ENCODE measurements at regions not wholly inside any gene's neighbourhood (a gene's known extent, or its start where the extent isn't known, plus 50 kb on each side); places are given as distances from the start of the nearest gene placed in this dataset.

DNA sequence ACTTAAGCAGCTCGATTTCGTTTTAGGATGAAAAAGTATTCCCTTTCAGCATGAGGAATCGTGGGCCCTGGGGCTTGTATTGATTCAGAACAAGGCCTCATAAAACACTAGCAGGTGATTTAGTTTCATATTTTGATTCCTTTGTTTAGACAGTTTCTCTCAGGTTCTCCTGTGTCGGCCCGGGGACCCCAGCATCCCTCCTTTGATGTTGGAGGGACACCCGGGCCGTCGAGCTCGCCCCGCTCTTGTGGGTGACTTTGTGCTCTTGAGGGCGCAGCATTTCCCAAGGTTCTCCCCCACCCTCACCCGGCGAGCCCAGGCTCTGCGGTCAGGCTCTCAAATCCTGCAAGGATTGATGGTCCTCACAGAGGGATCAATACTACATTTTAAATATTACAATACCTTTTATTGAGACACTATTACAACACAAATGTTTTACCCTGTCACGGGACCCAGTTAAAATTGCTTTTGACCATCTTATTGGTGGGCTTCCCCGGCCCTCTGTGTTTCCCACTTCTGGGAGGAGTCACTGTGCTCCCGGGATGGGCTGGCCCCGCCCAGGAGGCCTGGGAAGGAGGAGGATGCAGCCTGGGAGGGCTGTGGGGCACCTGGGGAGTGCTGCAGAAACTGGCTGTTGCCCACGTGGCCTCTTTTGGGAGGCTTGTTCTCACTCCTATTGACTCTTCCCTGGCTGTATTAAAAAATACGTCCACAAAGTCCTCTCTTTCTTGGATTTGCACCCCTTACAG lies 222.6 kb downstream of the INSIG2 start:
- no peak for DNase-seq

DNA sequence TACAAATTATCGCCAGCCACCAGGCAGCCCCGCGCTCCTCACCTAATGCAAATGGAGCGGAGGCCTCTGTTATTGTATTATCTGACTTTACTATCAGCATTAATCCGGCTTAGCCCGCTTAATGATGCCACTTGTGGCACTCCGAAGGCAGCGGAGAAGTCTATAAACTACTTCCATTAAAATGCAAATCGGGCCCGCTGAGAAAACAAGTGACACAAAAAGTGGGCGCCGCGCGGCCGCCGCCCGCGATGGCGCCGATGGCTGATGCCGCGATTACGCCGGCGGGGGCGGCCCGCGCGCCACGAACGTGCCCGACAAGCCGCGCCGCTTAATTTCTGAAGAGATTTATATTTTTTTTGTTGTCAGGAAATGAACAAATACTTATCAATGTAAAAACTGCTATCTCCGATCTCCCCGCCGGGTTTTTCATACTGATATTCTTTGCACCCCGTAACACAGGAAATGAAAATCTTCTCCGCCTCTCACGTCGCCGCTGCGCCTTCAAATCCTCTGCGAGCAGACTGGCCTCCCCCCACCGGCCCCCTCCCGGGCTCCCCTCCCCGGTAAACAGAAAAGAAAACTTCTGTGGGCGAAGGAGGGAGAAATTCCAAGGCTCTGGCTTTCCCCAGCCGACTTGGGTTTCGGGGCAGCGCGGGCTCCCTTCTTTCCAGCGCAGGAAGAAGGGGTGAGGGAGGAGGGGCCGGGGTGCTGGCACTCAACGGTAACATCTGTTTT lies 221.8 kb downstream of the INSIG2 start:
- no peak for DNase-seq

DNA sequence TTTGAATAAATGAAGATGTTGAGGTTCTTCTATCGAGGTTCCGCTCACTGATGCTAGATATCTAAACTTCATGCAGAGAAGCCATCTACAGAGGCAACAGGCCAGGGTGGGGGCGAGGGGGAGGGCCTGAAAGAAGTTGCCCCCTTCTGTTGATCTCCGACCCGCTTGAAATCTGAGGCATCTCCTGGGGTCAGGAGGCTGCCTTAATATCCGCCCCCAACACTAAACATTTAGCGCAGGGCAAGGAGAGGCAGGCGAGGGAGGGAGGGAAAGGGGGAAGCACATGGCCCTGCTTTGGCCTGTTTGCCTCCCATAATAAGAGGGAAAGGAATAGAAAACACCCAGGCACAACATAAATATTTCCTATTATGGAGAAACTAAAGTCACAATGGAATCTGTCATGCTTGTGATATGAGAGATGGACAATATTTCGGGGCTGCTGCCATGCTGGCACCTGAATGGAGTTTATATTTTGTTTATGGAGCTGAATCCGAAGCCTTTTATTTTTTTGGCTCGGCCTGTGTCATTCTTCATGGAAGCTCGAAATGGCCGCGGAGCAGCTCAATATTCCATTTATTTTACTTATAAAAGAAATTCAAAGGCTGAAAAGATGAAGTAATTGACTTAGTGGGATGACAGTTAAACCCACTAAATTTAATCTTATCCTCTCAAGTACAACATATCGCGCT lies 221.1 kb downstream of the INSIG2 start:
- DNase-seq: no peak

DNA sequence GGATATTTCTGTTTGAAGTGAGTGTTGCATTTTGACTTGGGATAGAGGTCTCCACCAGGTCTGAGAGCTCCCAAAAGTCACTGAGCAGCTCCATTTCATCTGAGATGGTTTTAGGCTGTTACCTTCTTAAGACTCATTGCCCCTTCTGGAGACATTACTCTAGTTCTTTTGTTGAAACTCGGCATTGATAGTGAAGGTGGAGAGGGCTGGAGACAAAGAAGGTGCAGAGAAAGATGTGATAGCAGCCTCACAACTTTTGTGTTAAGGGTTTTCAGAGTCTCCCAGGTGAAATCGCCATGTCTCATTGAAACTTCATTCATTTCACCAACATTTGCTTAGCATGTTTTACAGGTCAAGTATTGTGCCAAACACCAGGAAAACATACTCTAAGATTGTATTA lies 219.6 kb downstream of the INSIG2 start:
- no peak for DNase-seq

DNA sequence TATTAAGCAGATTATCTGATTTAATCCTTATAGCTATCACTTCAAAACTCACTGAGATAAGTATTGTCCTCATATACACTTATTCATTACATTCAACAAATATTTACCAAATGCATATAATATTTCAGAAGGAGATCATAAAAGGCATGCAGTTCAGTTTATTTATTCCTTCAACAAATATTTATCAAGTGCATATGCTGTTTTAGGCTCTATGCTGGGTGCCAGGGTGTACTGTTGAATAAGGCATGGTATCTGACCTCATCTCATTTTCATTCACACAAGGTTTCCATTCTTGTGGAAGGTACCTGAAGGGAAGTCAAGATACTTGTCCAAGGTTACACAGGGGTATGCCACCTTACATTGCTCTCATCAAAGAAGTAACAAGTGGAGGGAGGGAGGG lies 213.0 kb downstream of the INSIG2 start:
- no peak for DNase-seq

DNA sequence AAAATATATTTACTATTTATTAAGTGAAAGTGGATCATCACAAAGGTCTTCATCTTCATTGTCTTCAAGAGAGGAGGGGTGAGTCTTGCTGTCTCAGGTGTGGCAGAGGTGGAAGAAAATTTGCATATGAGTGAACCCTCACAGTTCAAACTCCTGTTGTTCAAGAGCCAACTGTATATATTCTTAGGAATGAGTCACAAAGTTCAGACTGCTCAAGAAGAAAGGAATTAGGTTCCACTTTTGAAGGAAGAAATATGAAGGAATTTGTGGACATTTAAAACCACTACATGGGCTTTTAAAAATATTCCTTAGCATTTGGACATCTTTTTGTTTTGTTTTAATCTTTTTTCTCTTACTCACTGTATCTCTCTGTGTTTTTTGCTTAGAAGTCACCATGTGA lies 212.6 kb downstream of the INSIG2 start:
- no peak for DNase-seq

DNA sequence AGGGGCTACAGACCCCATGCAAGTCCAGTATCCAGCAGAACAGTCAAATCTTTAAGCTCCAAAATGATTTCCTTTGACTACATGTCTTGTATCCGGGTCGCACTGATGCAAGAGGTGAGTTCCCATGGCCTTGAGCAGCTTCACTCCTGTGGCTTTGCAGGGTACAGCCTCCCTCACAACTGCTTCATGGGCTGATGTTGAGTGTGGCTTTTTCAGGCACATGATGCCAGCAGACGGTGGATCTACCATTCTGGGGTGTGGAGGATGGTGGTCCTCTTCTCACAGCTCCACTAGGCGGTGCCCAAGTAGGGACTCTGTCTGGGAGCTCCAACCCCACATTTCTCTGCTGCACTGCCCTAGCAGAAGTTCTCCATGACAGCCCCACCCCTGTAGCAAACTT lies 208.4 kb downstream of the INSIG2 start:
- DNase-seq: no peak

DNA sequence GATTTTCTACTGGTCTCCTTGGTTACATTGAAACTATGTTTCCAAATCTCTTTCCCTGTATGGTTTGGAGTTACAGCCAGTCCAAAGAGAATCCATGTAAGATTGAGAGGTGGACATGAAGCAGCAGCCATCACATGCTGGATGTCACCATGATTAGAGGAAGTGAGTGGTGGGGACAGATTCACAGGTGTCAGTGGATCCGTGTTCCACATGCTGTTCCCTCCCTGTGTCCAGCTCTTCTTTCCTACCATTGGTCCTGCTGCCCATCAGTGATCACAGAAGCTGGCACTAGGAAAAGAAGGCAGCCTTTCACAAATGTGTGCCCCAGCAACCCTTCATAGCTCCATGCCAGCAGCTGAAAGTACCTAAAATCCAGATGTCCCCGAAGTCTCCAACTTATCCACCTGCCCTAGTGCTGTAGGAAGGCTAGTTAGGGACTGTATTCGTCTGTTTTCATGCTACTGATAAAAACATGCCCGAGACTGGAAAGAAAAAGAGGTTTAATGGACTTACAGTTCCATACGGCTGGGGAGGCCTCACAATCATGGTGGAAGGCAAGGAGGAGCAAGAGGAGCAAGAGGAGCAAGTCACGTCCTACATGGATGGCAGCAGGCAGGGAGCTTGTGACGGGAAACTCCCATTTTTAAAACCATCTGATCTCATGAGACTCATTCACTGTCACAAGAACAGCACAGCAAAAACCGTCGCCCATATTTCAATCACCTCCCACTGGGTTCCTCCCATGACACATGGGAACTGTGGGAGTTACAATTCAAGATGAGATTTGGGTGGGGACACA lies 207.5 kb downstream of the INSIG2 start:
- no peak for DNase-seq

DNA sequence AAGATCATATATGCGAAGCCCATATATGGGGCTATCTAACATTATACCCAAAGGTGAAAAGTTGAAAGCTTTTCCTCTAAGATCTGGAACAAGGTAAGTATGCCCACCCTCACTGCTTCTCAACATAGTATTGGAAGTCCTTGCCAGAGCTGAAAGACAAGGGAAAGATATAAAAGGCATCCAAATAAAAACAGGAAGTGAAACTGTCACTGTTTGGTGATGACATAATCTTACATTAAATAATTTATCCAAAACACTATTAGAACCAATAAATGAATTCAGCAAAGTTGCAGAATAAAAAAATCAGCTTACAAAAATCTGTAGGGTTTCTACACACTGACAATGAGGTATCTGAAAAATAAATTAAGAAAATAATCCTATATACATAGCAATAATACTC lies 205.8 kb downstream of the INSIG2 start:
- DNase-seq: no peak

DNA sequence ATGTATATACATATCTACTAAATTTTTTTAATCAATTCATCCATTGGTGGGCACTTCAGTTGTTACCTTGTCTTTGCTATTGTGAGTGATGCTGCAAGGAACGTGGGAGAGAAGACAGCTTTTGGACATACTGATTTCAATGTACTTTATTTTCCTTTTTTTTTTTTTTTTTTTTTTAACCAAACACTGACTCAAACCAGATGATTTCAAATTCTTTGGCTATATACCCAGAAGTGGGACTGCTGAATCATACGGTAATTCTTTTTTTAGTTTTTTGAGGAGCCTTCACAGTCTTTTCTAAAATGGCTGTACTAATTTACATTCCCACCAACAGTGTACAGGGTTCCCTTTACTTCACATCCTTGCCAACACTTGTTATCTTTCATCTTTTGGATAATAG lies 204.7 kb downstream of the INSIG2 start:
- DNase-seq: no peak

DNA sequence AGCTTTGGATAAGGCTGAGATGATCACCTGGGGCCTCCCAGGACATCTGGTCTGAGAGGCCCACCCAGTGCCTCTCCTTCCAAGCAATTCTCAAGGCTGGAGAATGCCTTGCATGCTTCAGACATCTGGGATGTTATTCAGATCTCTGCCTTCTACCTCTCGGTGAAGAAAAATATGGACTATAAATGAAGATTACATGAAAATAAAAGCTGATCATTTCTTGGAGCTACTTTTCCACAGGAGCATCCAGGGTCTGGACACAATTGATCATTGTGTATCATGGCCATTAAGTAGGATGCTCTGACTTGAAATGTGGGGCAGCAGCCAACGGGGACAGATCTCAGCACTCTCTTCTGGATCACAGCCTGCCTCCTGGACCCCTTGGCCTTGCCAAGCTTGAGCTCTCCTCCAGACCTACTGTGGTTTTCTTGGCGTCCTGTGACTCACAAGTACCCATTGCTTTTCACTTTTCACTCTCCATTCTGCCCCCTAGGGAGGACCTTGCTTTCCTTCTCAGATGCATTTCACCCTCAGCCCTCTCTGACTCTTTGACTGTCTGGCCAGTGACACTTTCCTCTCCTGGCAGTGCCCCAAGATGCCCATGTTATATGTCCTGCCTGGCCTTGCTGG lies 203.1 kb downstream of the INSIG2 start:
- no peak for DNase-seq

DNA sequence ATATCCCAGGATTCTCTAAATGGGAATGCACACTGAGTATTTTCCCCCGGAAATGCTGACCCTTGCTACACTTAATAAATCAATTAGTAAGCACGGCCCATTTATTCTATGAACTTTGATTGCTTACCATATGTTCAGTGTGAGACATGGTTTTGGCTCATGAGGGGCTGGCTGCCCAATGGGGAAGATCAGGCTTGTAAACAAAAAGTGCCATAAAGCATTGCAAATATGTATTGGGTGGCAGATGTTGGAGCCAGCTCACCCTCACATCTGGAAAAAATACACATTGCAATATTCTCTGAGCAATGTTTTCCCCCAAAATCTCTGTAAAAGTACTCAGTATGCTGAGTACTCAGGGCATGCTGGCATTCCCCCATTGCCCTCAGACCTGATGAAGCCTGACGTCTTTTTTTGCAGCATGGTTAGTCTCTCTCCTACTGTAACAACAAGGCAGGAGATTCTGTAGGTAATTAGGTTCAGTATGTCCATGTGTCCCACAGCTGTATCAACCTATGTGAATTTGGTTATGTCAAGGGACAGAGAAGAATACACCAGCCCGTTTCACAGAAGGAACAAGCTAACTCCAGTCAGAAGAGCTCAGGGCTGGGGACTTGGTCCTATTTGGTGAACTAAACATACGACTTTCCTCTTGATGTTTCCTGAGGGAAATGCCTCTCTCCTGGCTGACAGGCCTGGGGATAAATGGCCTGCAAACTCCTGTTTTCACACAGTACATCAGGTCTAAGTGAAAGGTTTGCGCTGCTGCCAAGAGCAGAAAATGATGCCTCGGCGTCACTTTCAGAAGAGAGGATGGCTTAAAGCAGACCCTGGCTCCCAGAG lies 202.4 kb downstream of the INSIG2 start:
- no peak for DNase-seq

DNA sequence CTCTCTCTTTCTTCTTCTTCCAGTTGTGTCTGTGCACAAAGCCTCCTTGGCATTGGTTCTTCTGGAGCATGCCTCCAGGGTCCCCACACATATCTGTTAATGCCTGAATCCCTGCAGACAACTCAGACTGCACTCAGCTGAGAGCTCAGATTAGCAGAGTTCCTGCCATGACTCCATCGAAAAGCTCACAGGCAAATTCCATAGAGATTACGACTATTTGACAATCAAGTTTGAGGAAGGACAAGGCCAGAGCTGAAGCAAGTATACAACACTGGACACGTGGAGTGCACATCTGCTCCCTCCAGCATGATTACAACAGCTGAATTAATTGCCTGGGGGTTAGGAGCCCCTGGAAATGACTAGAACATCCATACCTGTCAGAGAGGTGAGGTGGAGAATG lies 190.7 kb downstream of the INSIG2 start:
- no peak for DNase-seq

DNA sequence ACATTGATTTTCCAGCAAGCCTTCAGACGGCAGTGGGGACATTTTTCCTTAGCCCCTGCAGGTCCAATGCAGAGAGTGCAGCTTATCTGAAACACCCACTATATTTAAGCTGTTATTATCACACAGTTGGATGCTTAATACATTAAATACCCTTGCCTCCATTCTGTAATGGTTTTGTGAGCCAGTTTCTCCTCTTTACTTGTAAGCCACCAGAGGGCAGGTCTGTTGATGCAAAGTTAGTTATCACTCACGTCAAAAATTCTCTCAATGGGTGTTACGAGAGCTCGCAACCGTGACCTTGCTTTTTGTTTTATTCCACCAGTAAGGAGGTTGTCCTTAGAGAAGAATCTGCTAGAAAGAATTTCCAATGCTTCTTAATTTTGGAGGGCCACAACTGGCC lies 189.8 kb downstream of the INSIG2 start:
- DNase-seq: no peak

DNA sequence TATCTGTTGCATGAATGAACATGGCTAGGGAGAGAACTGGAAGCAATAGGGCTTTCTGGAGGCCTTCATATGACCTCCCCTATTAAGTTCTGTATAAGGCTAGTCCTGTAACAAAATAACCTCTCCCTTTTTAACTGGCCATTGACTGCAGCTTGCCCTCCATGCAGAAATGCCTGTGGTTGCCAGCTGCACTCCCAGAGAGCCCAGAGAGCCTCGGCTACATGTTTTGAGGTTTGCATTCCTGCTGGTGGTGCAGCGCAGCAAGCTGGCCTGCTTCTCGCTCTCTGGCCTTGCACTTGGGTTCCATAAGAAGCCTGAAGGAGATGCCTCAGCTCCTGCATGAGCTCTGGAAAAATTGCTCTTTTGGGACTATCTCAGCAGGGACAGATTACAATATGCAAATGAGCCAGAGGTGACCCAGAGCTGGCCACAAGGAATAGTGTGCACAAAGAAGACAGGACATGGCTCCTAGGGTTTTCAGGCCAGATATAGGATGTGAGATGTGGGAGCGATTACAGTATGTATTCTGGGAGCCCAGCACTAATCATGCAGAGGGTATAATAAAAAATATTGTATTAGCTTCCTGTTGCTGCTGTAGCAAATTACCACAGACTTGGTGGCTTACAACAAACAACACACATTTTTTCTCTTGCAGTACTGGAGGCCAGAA lies 186.7 kb downstream of the INSIG2 start:
- no peak for DNase-seq

DNA sequence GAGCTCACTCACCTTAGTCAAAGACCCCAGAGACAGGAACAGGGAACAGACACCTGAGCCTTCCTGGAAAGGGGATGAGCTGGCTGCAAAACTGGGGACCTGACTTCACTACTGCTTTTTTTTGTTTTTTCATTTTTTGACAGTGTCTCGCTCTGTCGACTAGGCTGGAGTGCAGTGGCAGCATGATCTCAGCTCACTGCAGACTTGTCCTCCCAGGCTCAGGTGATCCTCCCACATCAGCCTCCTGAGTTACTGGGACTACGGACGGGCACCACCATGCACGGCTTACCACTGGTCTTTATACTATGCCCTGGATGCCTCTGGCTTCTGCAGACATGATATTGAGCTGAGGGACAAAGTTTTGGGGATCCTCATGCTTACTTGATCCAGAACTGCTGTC lies 184.1 kb downstream of the INSIG2 start:
- DNase-seq: no peak

DNA sequence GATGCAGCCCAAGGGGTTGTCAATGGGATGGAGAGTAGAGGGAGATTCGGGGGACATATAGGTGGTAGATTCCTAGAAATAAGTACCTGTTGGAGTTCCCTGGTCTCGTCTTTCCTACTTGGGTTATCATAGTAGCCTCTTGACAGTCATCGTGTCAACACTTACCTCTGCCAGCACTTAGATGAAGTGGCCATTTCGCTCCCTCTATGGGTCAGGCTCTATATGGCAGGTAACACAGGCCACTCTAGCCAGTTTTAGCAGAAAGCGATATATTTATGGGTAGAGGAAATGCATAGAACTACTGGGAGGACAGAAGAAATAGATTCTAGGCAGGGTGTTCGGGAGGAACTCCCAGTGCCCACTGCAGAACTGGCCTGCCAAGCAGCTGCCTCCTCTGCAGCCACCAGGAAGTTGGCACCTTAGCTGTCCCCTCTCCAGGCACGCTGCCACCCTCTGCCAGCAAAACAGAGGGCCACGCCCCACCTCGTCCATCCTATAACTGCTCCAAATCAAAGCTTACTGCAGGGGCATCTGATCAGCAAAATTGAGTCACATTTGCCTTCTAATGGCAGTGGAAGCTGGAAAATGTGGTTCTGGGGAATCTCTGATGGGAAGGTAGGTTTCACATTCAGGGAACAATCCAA lies 181.3 kb downstream of the INSIG2 start:
- DNase-seq: peak; percentile 77

DNA sequence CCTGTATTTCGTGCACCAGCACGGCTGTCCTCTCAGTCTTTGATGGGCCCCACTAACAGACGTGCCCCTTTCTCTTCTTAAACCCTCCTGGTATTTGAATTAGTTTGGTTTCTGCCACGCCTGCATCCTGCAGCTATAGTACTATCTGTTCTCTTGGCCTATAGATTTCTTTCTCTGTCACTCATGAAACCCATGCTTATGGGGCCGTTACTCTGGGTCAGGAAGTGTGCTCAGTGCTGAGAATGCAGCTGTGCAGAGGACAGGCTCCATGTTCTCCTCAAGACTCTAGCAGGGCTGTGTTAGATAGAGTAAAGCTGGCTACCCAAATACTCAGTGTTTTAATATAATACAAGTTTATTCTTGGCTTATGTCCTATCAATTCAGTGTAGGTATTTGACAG lies 180.0 kb downstream of the INSIG2 start:
- no peak for DNase-seq

DNA sequence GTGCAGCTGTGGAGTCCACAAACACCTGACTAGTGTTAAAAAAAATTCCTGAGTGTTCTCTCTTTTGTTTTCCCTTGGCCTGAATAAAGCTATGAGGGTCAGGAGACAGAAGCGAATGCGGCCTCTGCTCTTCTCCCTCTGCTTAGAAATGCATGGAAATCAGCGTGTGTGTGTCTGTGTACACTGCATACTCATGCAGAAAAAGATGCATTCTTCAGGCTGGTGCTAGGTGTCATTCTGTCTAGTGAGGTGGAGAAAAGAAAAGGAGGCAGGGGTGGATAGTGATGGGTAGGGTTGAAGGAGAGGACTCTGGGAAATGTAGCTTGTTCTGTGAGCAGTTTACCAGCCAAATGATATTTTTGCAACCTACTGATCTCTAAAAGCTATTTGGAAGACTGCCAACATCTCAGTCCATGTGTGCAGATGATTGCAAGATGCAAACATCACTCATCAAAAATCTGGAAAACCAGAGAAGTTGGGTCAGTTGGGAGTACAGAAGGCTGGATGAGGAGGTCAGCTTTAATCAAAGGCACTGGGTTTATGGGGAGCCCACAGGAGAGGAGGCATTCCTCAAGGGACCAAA lies 177.7 kb downstream of the INSIG2 start:
- DNase-seq: no peak
